ENCODE measurements at regions not wholly inside any gene's neighbourhood (a gene's known extent, or its start where the extent isn't known, plus 50 kb on each side); places are given as distances from the start of the nearest gene placed in this dataset.

GRCh38 chr19:20307127-20307526 lies 140.1 kb downstream of the ZNF486 start:
- TF ChIP-seq CTCF (IDR thresholded peaks at IDR 0.05) (no peak), EP300 (IDR thresholded peaks at IDR 0.05) (no peak)

All from ovary (tissue), 3 donors.